Body of pancreas (tissue), 4 donors: ENCODE measurements at regions not wholly inside any gene's neighbourhood (a gene's known extent, or its start where the extent isn't known, plus 50 kb on each side); places are given as distances from the start of the nearest gene placed in this dataset.

Experiments used
- ATAC-seq: fragments of 150-250 bp; one replicate; pipeline ENCODE4 v1.9.1; 2016
- DNase-seq, 4 donors: peaks; one replicate each; pipeline ENCODE4 v3.0.0-alpha.2; 2019
- H3K27ac ChIP-seq, 4 donors: fragments of 200-600 bp; sonication (generic); 1 replicate in 3 of 4; 2 replicates in 1 of 4; pipeline versions ENCODE4 v1.5.1 to v1.6.1; 2016 to 2019; ENCODE audit warnings: mild to moderate bottlenecking in 1 of 4, mixed read lengths in 1 of 4, moderate library complexity in 1 of 4
- H3K27me3 ChIP-seq, 2 donors: fragments of 200-600 bp; sonication (generic); one replicate each; pipeline ENCODE4 v1.6.0; 2016; ENCODE audit warnings: mild to moderate bottlenecking in 1 of 2
- H3K36me3 ChIP-seq, 2 donors: fragments of 200-600 bp; sonication (generic); replicated peaks in 1 of 2; 2 replicates each; pipeline ENCODE4 v1.5.1; 2016; ENCODE audit warnings: low read depth in 2 of 2; ENCODE audit not compliant: insufficient read depth in 1 of 2
- H3K4me1 ChIP-seq: fragments of 200-600 bp; sonication (generic); one replicate; pipeline ENCODE4 v1.6.0; 2016
- H3K4me3 ChIP-seq, 2 donors: fragments of 200-600 bp; sonication (generic); 1 replicate in 1 of 2; 2 replicates in 1 of 2; pipeline ENCODE4 v1.5.1; 2016 to 2019
- H3K9me3 ChIP-seq, 3 donors: fragments of 200-600 bp; sonication (generic); 1 replicate in 2 of 3; 2 replicates in 1 of 3; pipeline ENCODE4 v1.5.1; 2016
- POLR2A ChIP-seq, 3 donors: fragments of 450-650 bp; IDR thresholded peaks; one replicate each; pipeline ENCODE4 v1.6.1; 2016; ENCODE audit warnings: antibody characterized with exemption in 3 of 3, mild to moderate bottlenecking in 2 of 3
- WGBS, 2 donors: methylation state at CpG; one replicate each; pipeline ENCODE4 v1.1.5; 2017; 5-methylcytosine and 5-hydroxymethylcytosine counted together
- intact Hi-C: fragments of 100-400 bp; cut with DNase I; formaldehyde crosslinking; loops from one replicate; pipeline ENCODE4 v1.15.1; 2023
- TF ChIP-seq, protein P1 (sequence below), 7 experiments: fragments of 450-650 bp in 4 of 7; fragments of 200-600 bp in 3 of 7; sonication (generic) in 3 of 7; IDR thresholded peaks; one replicate each; pipeline ENCODE4 v1.5.1; 2016 to 2019; ENCODE audit warnings: antibody characterized with exemption in 7 of 7

DNA sequence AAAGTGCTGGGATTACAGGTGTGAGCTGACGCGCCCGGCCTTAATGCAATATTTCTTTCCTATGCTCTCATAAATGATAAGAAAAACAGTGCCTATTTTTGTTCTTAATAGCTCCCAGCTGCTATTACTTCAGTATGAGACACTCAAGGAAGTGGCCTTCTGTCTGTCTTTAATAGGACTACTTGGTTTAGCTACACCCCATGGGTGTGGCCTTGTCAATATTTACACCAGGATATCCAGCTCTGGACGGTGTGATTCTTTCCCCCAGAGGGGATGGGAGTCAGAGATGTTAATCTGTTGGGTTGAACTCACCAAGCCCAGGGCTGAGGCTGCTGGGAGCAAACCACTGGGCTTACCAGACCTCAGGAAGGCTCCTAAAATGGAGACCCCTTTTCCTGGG, 134.2 kb downstream of the CEP57L1 start:
- ATAC-seq (peak; percentile 47), DNase-seq (peak in 1 of 4 donors; percentile 13)
- Histone ChIP-seq H3K4me1 (no peaks in the 10 kb centered on the region), H3K9me3 (no peaks in the 10 kb centered on the region), H3K36me3 (no peaks in the 10 kb centered on the region), H3K4me3 (no peak overlapping the region), H3K27ac (no peak overlapping the region), H3K27me3 (no peaks in the 10 kb centered on the region)
- intact Hi-C loops: no loop called here
- WGBS, 2 donors: 61 to 80% methylated on average over 4 of the region's 4 CpGs
- TF ChIP-seq, protein P1, sequence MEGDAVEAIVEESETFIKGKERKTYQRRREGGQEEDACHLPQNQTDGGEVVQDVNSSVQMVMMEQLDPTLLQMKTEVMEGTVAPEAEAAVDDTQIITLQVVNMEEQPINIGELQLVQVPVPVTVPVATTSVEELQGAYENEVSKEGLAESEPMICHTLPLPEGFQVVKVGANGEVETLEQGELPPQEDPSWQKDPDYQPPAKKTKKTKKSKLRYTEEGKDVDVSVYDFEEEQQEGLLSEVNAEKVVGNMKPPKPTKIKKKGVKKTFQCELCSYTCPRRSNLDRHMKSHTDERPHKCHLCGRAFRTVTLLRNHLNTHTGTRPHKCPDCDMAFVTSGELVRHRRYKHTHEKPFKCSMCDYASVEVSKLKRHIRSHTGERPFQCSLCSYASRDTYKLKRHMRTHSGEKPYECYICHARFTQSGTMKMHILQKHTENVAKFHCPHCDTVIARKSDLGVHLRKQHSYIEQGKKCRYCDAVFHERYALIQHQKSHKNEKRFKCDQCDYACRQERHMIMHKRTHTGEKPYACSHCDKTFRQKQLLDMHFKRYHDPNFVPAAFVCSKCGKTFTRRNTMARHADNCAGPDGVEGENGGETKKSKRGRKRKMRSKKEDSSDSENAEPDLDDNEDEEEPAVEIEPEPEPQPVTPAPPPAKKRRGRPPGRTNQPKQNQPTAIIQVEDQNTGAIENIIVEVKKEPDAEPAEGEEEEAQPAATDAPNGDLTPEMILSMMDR (IDR thresholded peaks at IDR 0.05): no peak
- TF ChIP-seq POLR2A (IDR thresholded peaks at IDR 0.05): no peak

- TF ChIP-seq POLR2A (IDR thresholded peaks at IDR 0.05): no peak
- TF ChIP-seq, protein P1 (IDR thresholded peaks at IDR 0.05): no peak
- H3K27me3 ChIP-seq: no peaks in the 10 kb centered on the region
- H3K36me3 ChIP-seq: no peaks in the 10 kb centered on the region
- no peak overlapping the region for H3K4me3 ChIP-seq
- no peak for ATAC-seq
- DNase-seq: no peak
- H3K4me1 ChIP-seq: no peaks in the 10 kb centered on the region
- intact Hi-C loops: no loop called here
- H3K27ac ChIP-seq: no peak overlapping the region
- no peaks in the 10 kb centered on the region for H3K9me3 ChIP-seq
Measured at GRCh38 chr6:109227646-109228045, 132.3 kb downstream of the CEP57L1 start.

DNA sequence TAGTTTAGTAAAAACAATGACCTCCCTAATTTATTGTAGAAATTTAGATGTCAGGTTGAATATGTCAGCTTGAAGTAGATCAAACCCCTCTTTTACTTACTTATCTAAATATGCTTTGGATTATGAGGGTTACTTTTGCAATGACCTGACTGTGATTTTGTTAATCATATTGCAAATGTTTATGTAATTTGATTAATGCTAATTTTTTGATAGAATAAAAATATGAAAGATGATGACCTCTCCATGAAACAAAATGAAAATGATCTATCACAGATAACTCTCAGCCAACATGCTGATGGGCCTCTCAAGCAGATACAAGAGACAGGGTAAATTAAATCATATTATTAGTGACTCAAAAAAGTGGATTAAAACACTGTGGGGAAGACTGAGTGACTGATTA, 131.0 kb downstream of the CEP57L1 start:
- no peak for DNase-seq
- no peak for ATAC-seq
- no peak for TF ChIP-seq POLR2A (IDR thresholded peaks at IDR 0.05)
- TF ChIP-seq, protein P1 (IDR thresholded peaks at IDR 0.05): no peak
- Histone ChIP-seq H3K4me1 (no peaks in the 10 kb centered on the region), H3K27ac (no peak overlapping the region), H3K4me3 (no peak overlapping the region), H3K27me3 (no peaks in the 10 kb centered on the region), H3K9me3 (no peaks in the 10 kb centered on the region), H3K36me3 (no peaks in the 10 kb centered on the region)
- intact Hi-C loops: no loop called here

- TF ChIP-seq POLR2A (IDR thresholded peaks at IDR 0.05): no peak
- TF ChIP-seq, protein P1 (IDR thresholded peaks at IDR 0.05): no peak
- DNase-seq (no peak), ATAC-seq (no peak)
- Histone ChIP-seq H3K4me1 (no peaks in the 10 kb centered on the region), H3K4me3 (no peak overlapping the region), H3K9me3 (no peaks in the 10 kb centered on the region), H3K27ac (no peak overlapping the region), H3K36me3 (no peaks in the 10 kb centered on the region), H3K27me3 (no peaks in the 10 kb centered on the region)
- intact Hi-C loops: no loop called here
- WGBS, 2 donors: 86 to 93% methylated on average over 6 of the region's 6 CpGs
Measured at GRCh38 chr6:109225946-109226345, 130.6 kb downstream of the CEP57L1 start.

- Histone ChIP-seq H3K36me3 (no peaks in the 10 kb centered on the region), H3K9me3 (no peaks in the 10 kb centered on the region), H3K27me3 (no peaks in the 10 kb centered on the region), H3K4me3 (no peak overlapping the region), H3K4me1 (no peaks in the 10 kb centered on the region), H3K27ac (no peak overlapping the region)
- ATAC-seq (no peak), DNase-seq (no peak)
- 75 to 88% methylated on average over 1 of the region's 1 CpG for WGBS, 2 donors
- no peak for TF ChIP-seq POLR2A (IDR thresholded peaks at IDR 0.05)
- TF ChIP-seq, protein P1 (IDR thresholded peaks at IDR 0.05): no peak
- intact Hi-C loops: no loop called here
Measured at GRCh38 chr6:109224994-109225393, 129.7 kb downstream of the CEP57L1 start.
